BLaER1 (cell line): ENCODE measurements at regions not wholly inside any gene's neighbourhood (a gene's known extent, or its start where the extent isn't known, plus 50 kb on each side); places are given as distances from the start of the nearest gene placed in this dataset.

Experiments
- H3K27ac ChIP-seq: shearing (Covaris generic); formaldehyde crosslinking; 2 replicates; pipeline ENCODE4 v1.8.1; 2022
- H3K27me3 ChIP-seq: shearing (Covaris generic); formaldehyde crosslinking; 2 replicates; pipeline ENCODE4 v1.8.1; 2022
- H3K36me3 ChIP-seq: shearing (Covaris generic); formaldehyde crosslinking; 2 replicates; pipeline ENCODE4 v1.8.1; 2022
- H3K4me1 ChIP-seq: shearing (Covaris generic); formaldehyde crosslinking; 2 replicates; pipeline ENCODE4 v1.8.1; 2022
- H3K4me2 ChIP-seq: shearing (Covaris generic); formaldehyde crosslinking; 2 replicates; pipeline ENCODE4 v1.8.1; 2022
- H3K4me3 ChIP-seq: shearing (Covaris generic); formaldehyde crosslinking; 2 replicates; pipeline ENCODE4 v1.8.1; 2022
- H3K9ac ChIP-seq: shearing (Covaris generic); formaldehyde crosslinking; 2 replicates; pipeline ENCODE4 v1.8.1; 2022
- H3K9me3 ChIP-seq: shearing (Covaris generic); formaldehyde crosslinking; 2 replicates; pipeline ENCODE4 v1.8.1; 2022
- H4K20me1 ChIP-seq: shearing (Covaris generic); formaldehyde crosslinking; 2 replicates; pipeline ENCODE4 v1.8.1; 2022
- Cebpa-rat ChIP-seq: shearing (Covaris generic); IDR thresholded peaks from 2 replicates; pipeline ENCODE4 v1.8.1; 2022

DNA sequence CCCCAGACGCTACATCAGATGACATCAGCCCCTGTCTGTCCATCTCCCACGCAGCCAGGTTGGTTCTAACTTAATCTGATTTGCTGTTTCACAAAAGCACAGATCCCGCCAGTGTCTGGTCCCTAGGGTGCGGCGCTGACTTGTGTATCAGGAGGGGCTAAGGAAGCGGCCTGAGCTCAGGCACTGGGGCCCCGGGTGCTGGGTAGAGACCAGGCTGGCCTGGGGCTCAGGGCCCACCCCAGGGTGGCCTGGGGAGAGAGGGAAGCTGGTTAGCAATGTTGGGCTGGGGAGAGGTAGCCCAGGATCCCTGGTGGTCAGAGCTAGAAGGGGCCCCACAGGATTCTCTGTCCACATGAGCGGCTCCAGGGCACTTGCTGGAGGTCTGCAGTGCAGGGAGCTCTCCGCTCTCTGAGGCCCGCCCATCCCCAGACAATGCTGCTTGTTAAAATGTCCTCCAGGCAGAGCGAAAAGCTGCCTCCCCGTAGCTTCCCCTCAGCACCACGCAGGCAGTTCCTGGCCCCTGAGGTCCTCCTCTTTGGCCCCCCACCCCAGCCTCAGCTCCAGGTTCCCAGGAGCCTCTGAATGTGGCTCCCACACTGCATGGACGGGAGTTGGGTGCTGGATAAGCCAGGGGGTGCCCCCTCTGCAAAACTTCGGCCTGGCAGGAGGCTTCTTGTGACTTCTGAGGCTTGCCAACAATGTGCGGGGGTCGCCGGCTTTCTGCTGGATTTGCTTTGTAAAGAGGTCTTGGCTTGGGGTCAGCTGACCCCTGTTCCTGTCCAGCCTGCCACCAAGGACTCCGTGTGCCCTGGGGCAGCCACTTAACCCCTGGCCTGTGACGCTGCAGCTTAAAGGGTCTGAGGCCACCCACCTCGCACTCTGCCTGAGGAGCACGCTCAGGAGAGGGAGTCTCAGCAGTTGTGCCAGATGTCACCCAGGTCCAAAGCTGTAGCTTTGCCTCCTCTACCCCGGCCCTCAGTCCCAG is 112.9 kb downstream of the CPZ start:
- TF ChIP-seq Cebpa-rat: no peak
- H3K4me1 ChIP-seq: peaks cover 16% of the 10 kb centered on the region
- H3K27me3 ChIP-seq: no peaks in the 10 kb centered on the region
- no peak overlapping the region for H3K9ac ChIP-seq
- H4K20me1 ChIP-seq: no peaks in the 10 kb centered on the region
- H3K9me3 ChIP-seq: no peaks in the 10 kb centered on the region
- no peak overlapping the region for H3K4me3 ChIP-seq
- H3K4me2 ChIP-seq: no peak overlapping the region
- H3K36me3 ChIP-seq: no peaks in the 10 kb centered on the region
- H3K27ac ChIP-seq: no peak overlapping the region

DNA sequence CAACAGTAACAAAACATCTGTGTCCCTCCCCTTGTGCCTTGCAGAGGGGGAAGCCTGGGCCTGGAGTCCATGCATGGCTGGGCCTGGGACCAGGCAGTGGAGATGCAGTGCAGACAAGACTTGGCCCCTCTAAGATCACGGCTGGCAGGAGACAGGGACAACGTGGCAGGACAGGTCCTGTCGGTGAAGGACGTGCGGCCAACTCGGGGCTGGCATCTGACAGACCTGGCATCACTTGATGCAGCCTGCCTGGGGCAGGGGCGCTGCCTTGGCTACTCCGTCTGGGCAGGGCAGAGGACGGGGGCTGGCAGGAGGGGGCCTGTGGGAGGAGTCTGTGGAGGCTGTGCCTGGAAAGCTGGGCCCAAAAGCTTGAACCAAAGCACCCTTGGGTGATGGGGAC is 112.1 kb downstream of the CPZ start:
- H3K4me3 ChIP-seq: no peak overlapping the region
- H3K9ac ChIP-seq: no peak overlapping the region
- no peaks in the 10 kb centered on the region for H3K27me3 ChIP-seq
- H3K27ac ChIP-seq: no peak overlapping the region
- no peak for TF ChIP-seq Cebpa-rat
- no peaks in the 10 kb centered on the region for H4K20me1 ChIP-seq
- no peaks in the 10 kb centered on the region for H3K36me3 ChIP-seq
- H3K9me3 ChIP-seq: no peaks in the 10 kb centered on the region
- H3K4me1 ChIP-seq: peaks cover 16% of the 10 kb centered on the region
- no peak overlapping the region for H3K4me2 ChIP-seq

GRCh38 chr4:8703857-8704495 is 111.4 kb downstream of the CPZ start:
- no peak for TF ChIP-seq Cebpa-rat
- H3K9ac ChIP-seq: no peak overlapping the region
- peaks cover 16% of the 10 kb centered on the region for H3K4me1 ChIP-seq
- H3K36me3 ChIP-seq: no peaks in the 10 kb centered on the region
- no peak overlapping the region for H3K27ac ChIP-seq
- H3K27me3 ChIP-seq: no peaks in the 10 kb centered on the region
- H3K4me3 ChIP-seq: no peak overlapping the region
- H3K9me3 ChIP-seq: no peaks in the 10 kb centered on the region
- no peaks in the 10 kb centered on the region for H4K20me1 ChIP-seq
- H3K4me2 ChIP-seq: no peak overlapping the region

GRCh38 chr4:8703401-8703696 is 110.8 kb downstream of the CPZ start:
- Histone ChIP-seq H4K20me1 (no peaks in the 10 kb centered on the region), H3K4me2 (no peak overlapping the region), H3K4me3 (no peak overlapping the region), H3K27ac (no peak overlapping the region), H3K9ac (no peak overlapping the region), H3K36me3 (no peaks in the 10 kb centered on the region), H3K27me3 (no peaks in the 10 kb centered on the region), H3K9me3 (no peaks in the 10 kb centered on the region), H3K4me1 (peaks cover 16% of the 10 kb centered on the region)
- TF ChIP-seq Cebpa-rat: no peak

DNA sequence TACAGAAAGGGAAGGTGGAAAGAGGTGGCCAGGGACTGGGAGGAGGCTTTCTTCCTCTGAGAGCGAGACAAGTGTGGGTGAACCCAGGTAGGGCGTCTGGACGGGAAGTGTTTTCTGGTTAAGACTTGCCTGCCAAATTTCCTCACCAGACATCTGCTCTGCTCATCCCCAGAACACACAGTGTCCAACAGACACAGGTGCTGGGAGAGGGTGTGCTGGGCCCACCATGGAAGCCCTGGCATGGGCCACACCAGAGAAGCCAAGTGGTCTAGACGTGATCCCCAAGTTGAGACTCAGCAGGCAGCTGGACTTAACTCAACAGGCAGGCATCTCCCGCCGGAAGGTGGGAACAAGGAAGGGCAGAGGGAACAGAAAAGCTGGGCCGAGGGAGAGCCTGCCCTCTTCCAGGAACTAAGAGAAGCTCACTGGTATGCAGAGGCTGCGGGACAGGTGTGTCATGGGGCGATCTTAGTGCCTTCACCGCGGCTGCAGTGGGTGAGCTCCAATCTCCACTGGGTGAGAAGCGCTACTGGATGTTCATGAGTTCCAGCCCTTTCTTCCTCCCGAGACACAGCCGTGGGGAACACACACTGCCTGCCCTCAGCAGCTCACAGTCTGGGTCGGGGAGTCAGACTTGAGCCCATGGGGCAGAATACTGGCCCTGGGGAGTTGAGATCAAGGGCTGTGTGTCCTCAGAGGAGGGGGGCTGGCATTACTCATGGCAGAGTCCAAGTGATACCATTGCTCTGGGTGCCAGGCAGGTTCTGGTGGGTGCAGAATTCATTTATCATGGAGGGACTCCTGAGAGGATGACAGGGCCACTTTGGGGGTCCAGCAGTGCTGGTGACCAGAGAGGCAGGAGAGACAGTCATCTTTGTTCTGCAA is 110.2 kb downstream of the CPZ start:
- Histone ChIP-seq H3K9ac (no peak overlapping the region), H3K36me3 (no peaks in the 10 kb centered on the region), H3K4me3 (no peak overlapping the region), H3K27ac (no peak overlapping the region), H3K4me2 (no peak overlapping the region), H3K4me1 (peaks cover 16% of the 10 kb centered on the region), H4K20me1 (no peaks in the 10 kb centered on the region), H3K9me3 (no peaks in the 10 kb centered on the region), H3K27me3 (no peaks in the 10 kb centered on the region)
- no peak for TF ChIP-seq Cebpa-rat

DNA sequence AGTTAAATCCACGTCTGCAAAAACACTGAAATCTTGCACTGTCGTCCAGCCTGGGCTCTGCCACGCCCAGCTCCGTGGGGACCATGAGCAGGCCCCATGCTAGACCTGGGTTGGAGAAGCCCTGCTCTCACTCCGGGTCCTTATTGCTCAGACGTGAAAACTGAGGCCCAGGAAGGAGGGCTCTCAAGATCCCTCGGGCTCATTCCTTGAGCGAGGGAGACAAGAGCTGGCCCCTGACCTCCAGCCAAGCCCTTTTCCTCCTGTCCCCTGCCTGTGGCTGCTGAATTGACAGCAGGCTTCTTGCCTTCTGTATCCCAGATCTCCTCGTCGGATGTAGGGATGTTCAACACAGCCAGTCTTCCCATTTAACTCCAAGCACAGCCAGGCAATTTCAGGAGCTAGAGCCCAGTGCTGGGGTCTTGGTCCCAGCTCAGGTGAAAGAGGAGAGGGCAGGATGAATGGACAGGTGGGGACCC is 109.5 kb downstream of the CPZ start:
- Histone ChIP-seq H3K4me1 (peaks cover 15% of the 10 kb centered on the region), H3K9ac (no peak overlapping the region), H4K20me1 (no peaks in the 10 kb centered on the region), H3K27ac (no peak overlapping the region), H3K4me2 (no peak overlapping the region), H3K9me3 (no peaks in the 10 kb centered on the region), H3K4me3 (no peak overlapping the region), H3K36me3 (no peaks in the 10 kb centered on the region), H3K27me3 (no peaks in the 10 kb centered on the region)
- no peak for TF ChIP-seq Cebpa-rat

DNA sequence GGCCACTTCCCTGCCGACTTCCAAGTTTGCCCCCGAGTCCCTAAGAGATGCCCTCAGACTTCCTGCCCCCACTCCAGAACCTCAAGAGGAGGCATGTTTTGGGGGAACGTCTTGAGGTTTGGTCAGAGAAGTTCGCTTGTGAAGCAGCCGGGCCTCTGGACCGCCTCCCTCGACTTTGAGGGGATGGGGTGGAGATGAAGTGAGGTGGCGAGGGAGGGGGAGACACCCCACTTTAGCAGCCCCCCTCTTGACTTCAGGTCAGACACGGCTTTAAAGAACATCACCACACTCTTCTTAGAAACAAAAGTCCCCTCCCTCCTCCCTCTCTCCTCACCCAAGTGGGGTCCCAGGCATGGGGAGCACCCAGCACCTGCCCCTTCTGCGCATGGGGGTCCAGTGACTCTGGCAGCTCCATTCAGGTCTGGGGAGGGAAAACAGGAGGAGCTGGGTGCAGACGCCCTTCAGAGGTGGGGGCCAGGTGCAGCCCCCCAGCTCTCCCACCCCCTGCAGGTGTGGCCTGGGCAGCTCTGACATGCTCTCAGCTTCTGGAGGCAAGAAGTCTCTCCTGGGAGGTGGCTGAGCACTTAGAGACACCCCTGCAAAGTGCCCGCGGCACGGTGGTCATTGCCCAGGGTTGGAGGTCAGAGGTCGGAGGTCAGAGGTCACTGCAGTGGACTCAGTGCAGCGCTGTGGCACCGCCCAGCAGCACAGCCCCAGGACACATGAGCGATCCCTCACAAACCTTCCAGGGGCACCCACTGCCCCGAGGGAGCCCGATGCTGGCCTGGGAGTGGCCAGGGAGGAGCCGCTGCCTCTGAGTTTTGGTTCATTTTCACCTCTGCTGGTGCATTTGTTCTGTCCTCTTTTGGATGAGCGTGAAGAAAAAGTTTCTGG is 108.8 kb downstream of the CPZ start:
- Histone ChIP-seq H3K4me3 (no peak overlapping the region), H3K9ac (no peak overlapping the region), H3K9me3 (no peaks in the 10 kb centered on the region), H3K4me1 (peaks cover 8% of the 10 kb centered on the region), H3K27me3 (no peaks in the 10 kb centered on the region), H3K36me3 (no peaks in the 10 kb centered on the region), H4K20me1 (no peaks in the 10 kb centered on the region), H3K27ac (no peak overlapping the region), H3K4me2 (no peak overlapping the region)
- no peak for TF ChIP-seq Cebpa-rat

GRCh38 chr4:8700531-8700930 is 108.0 kb downstream of the CPZ start:
- Histone ChIP-seq H3K4me1 (0 out of 2 replicates have a peak, but pooled peaks cover 6% of the 10 kb centered on the region), H3K36me3 (no peaks in the 10 kb centered on the region), H3K9ac (no peak overlapping the region), H4K20me1 (no peaks in the 10 kb centered on the region), H3K27ac (no peak overlapping the region), H3K4me3 (no peak overlapping the region), H3K27me3 (no peaks in the 10 kb centered on the region), H3K9me3 (no peaks in the 10 kb centered on the region), H3K4me2 (no peak overlapping the region)
- TF ChIP-seq Cebpa-rat: no peak

DNA sequence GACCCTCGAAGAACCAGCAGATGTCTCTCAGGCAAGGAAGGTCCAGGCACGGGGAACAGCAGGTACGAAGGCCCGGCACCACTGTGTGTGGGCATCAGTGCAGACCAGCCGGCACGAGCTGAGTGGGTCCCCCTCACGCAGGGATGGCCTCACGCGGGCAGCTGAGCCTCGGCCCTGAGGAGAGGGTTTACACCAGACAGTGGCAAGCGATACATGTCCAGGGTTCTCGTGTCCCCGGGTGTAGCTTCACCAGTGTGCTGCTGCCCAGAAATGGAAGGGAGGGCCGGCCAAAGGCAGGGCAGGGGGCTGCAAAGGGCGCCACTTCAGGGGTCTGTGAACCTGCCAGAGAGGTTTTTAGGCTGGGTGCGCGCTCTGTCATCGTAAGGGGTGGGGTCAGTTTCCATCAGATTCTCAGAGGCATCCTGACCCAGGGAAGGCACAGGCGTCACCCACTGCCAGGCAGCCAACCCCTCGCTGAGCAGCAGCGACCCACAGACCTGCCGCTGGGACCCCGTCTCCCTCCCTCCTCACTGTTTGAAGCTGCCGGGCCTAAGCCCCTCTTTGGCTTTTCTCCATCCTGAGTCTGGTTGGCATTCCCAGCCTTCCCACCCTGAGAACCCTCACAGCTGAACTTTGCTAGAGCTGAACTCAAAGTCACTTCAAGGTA is 107.0 kb downstream of the CPZ start:
- no peaks in the 10 kb centered on the region for H4K20me1 ChIP-seq
- H3K27ac ChIP-seq: no peak overlapping the region
- no peaks in the 10 kb centered on the region for H3K36me3 ChIP-seq
- H3K4me3 ChIP-seq: no peak overlapping the region
- no peak for TF ChIP-seq Cebpa-rat
- H3K9ac ChIP-seq: no peak overlapping the region
- H3K4me2 ChIP-seq: no peak overlapping the region
- no peaks in the 10 kb centered on the region for H3K27me3 ChIP-seq
- H3K4me1 ChIP-seq: 0 out of 2 replicates have a peak, but pooled peaks cover 6% of the 10 kb centered on the region
- no peaks in the 10 kb centered on the region for H3K9me3 ChIP-seq
